MCF 10A (cell line): ENCODE measurements at regions not wholly inside any gene's neighbourhood (a gene's known extent, or its start where the extent isn't known, plus 50 kb on each side); places are given as distances from the start of the nearest gene placed in this dataset.

Experiments
- BruUV-seq: library from RNA; stranded (reverse); fragments of 400-500 nt; replicated peaks from 2 replicates; lab custom pipeline; 2021; lab: Mats Ljungman, UMichigan
- CTCF ChIA-PET: fragments of 300-600 bp; sonication (Branson Sonifier 250); formaldehyde crosslinking; extraction: SDS; loops from one replicate; lab custom pipeline; 2021; ENCODE audit warnings: antibody characterized with exemption, inconsistent platforms; lab: Yijun Ruan, JAX
- POLR2A ChIA-PET: fragments of 300-600, 350-650 bp; sonication (Branson Sonifier 250); formaldehyde crosslinking; extraction: SDS; loops from one replicate; lab custom pipeline; 2020; ENCODE audit warnings: antibody characterized with exemption, inconsistent platforms; lab: Yijun Ruan, JAX
- DNase-seq: peaks from one replicate; pipeline ENCODE4 v3.0.0-alpha.2; 2018; ENCODE audit not compliant: unreplicated experiment
- H3K27ac Mint-ChIP-seq: one replicate; pipeline ENCODE4 v1.8.0; 2022; ENCODE audit warnings: mild to moderate bottlenecking, low read depth, mixed read lengths; ENCODE audit not compliant: unreplicated experiment
- H3K27me3 Mint-ChIP-seq: one replicate; pipeline ENCODE4 v1.8.0; 2022; ENCODE audit warnings: mixed read lengths; ENCODE audit not compliant: insufficient read depth, unreplicated experiment
- H3K36me3 Mint-ChIP-seq: one replicate; pipeline ENCODE4 v1.8.0; 2022; ENCODE audit warnings: mild to moderate bottlenecking, moderate library complexity, mixed read lengths; ENCODE audit not compliant: insufficient read depth, unreplicated experiment
- H3K4me1 Mint-ChIP-seq: one replicate; pipeline ENCODE4 v1.8.0; 2022; ENCODE audit warnings: mixed read lengths; ENCODE audit not compliant: insufficient read depth, unreplicated experiment
- H3K4me3 Mint-ChIP-seq: one replicate; pipeline ENCODE4 v1.8.0; 2022; ENCODE audit warnings: mild to moderate bottlenecking, moderate library complexity, mixed read lengths; ENCODE audit not compliant: unreplicated experiment
- H3K9me3 Mint-ChIP-seq: one replicate; pipeline ENCODE4 v1.8.0; 2022; ENCODE audit warnings: mixed read lengths; ENCODE audit not compliant: unreplicated experiment
- intact Hi-C: fragments of 100-400 bp; cut with micrococcal nuclease; formaldehyde crosslinking; loops from 2 replicates; pipeline ENCODE4 v1.14.1; 2022
- TF ChIP-seq, protein P1 (sequence below): fragments of 200-600 bp; IDR thresholded peaks from one replicate; pipeline ENCODE4 v1.8.0; 2022; ENCODE audit warnings: antibody characterized with exemption, mild to moderate bottlenecking; ENCODE audit not compliant: unreplicated experiment

DNA sequence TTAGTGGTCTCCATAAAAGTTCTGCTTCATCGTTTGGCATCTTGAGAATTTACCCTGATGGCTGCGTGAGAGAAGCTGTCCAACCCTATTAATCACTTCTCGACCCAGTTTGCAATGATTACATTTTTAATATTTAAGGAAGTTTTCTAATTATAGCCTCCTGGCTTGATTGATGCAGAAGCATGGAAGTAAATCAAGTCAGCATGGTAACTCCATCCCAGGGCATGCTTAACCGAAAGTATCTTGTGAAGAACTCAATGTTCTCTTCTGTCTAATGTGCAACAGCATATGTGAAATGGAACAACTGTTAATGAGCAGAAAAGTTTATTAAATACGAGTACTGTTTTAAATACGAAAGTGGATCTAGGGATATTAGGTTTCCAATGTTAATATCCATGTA lies 278.9 kb upstream of the CD180 start:
- intact Hi-C loops = no loop called here
- BruUV-seq = no TSS peak
- ChIA-PET CTCF (no interaction called here), POLR2A (no interaction called here)
- Mint-ChIP-seq H3K4me1 (peaks cover 16% of the 10 kb centered on the region), H3K27ac (no peak overlapping the region), H3K9me3 (peaks cover 7% of the 10 kb centered on the region), H3K4me3 (no peak overlapping the region), H3K36me3 (no peaks in the 10 kb centered on the region), H3K27me3 (no peaks in the 10 kb centered on the region)
- TF ChIP-seq, protein P1, sequence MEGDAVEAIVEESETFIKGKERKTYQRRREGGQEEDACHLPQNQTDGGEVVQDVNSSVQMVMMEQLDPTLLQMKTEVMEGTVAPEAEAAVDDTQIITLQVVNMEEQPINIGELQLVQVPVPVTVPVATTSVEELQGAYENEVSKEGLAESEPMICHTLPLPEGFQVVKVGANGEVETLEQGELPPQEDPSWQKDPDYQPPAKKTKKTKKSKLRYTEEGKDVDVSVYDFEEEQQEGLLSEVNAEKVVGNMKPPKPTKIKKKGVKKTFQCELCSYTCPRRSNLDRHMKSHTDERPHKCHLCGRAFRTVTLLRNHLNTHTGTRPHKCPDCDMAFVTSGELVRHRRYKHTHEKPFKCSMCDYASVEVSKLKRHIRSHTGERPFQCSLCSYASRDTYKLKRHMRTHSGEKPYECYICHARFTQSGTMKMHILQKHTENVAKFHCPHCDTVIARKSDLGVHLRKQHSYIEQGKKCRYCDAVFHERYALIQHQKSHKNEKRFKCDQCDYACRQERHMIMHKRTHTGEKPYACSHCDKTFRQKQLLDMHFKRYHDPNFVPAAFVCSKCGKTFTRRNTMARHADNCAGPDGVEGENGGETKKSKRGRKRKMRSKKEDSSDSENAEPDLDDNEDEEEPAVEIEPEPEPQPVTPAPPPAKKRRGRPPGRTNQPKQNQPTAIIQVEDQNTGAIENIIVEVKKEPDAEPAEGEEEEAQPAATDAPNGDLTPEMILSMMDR = no peak
- DNase-seq = no peak

DNA sequence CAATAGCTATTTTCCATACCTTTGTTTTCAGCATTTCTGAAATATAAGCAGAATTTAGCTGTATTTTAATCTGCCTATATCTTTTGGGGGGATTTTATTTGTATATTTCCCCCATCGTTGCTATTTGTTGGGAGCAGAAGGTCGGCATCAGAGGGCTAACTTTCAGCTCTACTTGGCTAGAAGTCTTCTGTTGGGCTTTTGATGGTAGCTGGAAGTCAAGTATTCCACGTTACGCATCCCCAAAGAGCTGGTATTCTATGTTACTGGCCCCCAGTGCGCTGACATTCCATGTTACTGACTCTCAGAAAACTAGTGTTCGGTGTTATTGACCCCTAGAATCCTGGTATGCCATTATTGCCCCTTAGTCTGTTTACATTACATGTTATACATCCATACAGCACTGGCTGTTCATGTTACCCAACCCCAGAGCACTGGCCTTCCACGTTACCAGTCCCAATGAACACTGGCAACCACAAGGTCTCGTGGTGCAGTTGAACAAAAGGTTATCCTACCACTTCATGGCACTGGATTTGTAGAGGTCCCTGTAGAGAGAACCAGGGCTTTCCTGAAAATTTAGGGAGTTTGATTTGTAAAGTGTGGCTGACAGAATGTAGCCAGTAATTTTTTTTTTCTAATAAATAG lies 278.1 kb upstream of the CD180 start:
- TF ChIP-seq, protein P1 = no peak
- Mint-ChIP-seq H3K27ac (no peak overlapping the region), H3K27me3 (no peaks in the 10 kb centered on the region), H3K36me3 (no peaks in the 10 kb centered on the region), H3K4me3 (no peak overlapping the region), H3K4me1 (peaks cover 16% of the 10 kb centered on the region), H3K9me3 (peaks cover 7% of the 10 kb centered on the region)
- BruUV-seq = no TSS peak
- CTCF ChIA-PET = interaction anchor here (0.5 kb wide), 1 partner anchor 750 kb away, joined by 3 read pairs; no protein-coding TSS in a partner anchor
- intact Hi-C loops = no loop called here
- POLR2A ChIA-PET = no interaction called here
- no peak for DNase-seq

DNA sequence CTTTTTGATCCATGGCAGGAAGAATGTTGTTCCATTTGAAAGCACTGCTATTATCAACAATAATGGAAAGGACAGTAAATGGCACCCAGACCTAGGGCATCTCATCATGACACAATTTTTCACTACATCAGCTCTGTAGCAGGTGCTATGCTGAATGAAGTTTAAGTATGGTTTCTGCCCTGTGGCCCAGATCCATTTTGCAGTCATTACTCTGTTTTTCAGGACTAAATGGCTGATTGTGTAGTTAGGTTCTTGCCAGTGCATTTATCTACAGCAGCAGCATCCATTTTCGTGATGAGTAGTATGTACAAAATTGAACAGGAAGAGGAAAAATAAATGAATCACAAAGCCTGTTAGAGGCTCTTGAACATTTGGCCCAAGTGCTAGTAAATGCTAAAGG lies 270.5 kb upstream of the CD180 start:
- Mint-ChIP-seq H3K36me3 (no peaks in the 10 kb centered on the region), H3K27ac (no peak overlapping the region), H3K4me1 (peaks cover 5% of the 10 kb centered on the region), H3K27me3 (no peaks in the 10 kb centered on the region), H3K9me3 (no peaks in the 10 kb centered on the region), H3K4me3 (no peak overlapping the region)
- CTCF ChIA-PET = interaction anchor here (0.5 to 1.0 kb wide), 2 partner anchors 27 to 960 kb away, joined by 3 to 4 read pairs; no protein-coding TSS in a partner anchor
- intact Hi-C loops = no loop called here
- no peak for DNase-seq
- POLR2A ChIA-PET = no interaction called here
- TF ChIP-seq, protein P1 = no peak
- no TSS peak for BruUV-seq

DNA sequence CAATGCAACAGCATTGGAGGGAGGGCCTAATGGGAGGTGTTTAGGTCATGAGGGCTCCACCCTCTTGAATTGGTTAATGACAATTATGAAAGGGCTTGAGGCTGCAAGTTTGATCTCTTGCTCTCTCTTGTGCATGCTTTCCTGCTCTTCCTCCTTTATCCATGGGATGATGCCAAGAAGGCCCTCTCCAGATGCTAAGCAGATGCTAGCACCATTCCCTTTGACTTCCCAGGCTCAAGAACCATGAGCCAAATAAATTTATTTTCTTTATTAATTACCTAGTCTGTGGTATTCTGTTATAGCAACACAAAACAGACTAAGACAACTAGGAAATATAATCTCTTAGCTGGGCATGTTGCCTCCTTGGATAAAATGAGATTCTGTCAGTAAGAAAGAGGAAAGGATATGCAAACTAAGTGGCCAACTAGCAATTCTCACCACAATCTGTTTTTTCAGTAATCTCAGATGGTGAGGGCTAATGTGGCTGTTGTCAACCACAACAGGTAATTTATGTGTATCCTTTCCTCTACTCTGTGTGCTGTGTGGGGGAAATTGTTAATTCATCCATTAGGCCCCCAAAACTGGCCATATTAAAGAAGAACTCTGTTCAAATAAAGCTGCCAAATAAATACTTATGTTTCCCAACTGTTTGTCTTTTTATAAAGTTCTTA lies 269.1 kb upstream of the CD180 start:
- intact Hi-C loops = no loop called here
- H3K36me3 Mint-ChIP-seq = no peaks in the 10 kb centered on the region
- H3K27ac Mint-ChIP-seq = no peak overlapping the region
- DNase-seq = no peak
- no TSS peak for BruUV-seq
- H3K27me3 Mint-ChIP-seq = no peaks in the 10 kb centered on the region
- CTCF ChIA-PET = interaction anchor here (0.6 kb wide), 2 partner anchors 16 to 102 kb away, joined by 3 to 4 read pairs; no protein-coding TSS in a partner anchor
- POLR2A ChIA-PET = interaction anchor here (0.6 kb wide), 1 partner anchor 45 kb away, joined by 3 read pairs; no protein-coding TSS in a partner anchor
- H3K9me3 Mint-ChIP-seq = no peaks in the 10 kb centered on the region
- TF ChIP-seq, protein P1 = no peak
- H3K4me3 Mint-ChIP-seq = no peak overlapping the region
- peaks cover 5% of the 10 kb centered on the region for H3K4me1 Mint-ChIP-seq
